AG04449 (cell line): ENCODE measurements at regions not wholly inside any gene's neighbourhood (a gene's known extent, or its start where the extent isn't known, plus 50 kb on each side); places are given as distances from the start of the nearest gene placed in this dataset.
A peak's percentile ranks its signal among the peaks of the same experiment; 100 is the strongest.

ENCODE experiments used
- CTCF ChIA-PET: fragments of 350-600 bp; formaldehyde crosslinking; extraction: SDS; loops from one replicate; lab custom pipeline; 2021; ENCODE audit warnings: antibody characterized with exemption; lab: Yijun Ruan, JAX
- POLR2A ChIA-PET: fragments of 400-600, 350-600 bp; formaldehyde crosslinking; extraction: SDS; loops from one replicate; lab custom pipeline; 2020; ENCODE audit warnings: antibody characterized with exemption, inconsistent platforms; lab: Yijun Ruan, JAX
- DNase-seq: peaks from one replicate; pipeline ENCODE4 v3.0.0-alpha.2; 2010; ENCODE audit warnings: low read depth, low spot score
- H3K4me3 ChIP-seq: 2 replicates; pipeline ENCODE4 v1.5.1; 2011; ENCODE audit warnings: low read depth, mild to moderate bottlenecking, control low read depth, low read length
- CTCF ChIP-seq: IDR thresholded peaks from one replicate; pipeline ENCODE4 v1.5.1; 2011; ENCODE audit warnings: mild to moderate bottlenecking, moderate library complexity, low read length, control low read depth, inconsistent platforms; ENCODE audit not compliant: insufficient read depth; ENCODE audit errors: missing control alignments

- CTCF ChIA-PET, result no interaction called here
- H3K4me3 ChIP-seq, result no peak overlapping the region
- POLR2A ChIA-PET, result no interaction called here
- TF ChIP-seq CTCF, result no peak
- no peak for DNase-seq
Measured at GRCh38 chr18:10346749-10347415, 107.6 kb upstream of the APCDD1 start.

DNA sequence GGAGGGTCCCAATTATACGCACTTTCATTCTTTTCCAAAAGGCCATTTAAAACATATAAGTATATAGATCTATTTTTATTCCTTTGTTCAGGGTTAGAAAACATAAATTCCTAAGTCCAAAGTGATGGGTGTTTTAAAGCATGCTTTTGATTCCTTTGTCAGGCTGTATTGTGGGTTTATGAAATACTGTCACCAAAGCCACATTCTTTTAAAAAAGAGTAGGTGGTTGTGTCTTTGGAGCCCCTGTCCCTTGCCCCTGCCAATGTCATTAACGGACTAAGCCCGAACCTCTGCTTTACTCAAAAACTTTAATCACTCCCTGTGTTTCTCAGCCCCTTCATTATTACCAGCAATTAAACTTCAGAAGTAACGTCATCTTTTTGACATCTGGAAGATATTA, 104.9 kb upstream of the APCDD1 start:
- no peak overlapping the region for H3K4me3 ChIP-seq
- CTCF ChIA-PET, result no interaction called here
- no peak for TF ChIP-seq CTCF
- POLR2A ChIA-PET, result no interaction called here
- no peak for DNase-seq

GRCh38 chr18:10350661-10351060, 103.8 kb upstream of the APCDD1 start:
- no peak overlapping the region for H3K4me3 ChIP-seq
- ChIA-PET CTCF (no interaction called here), POLR2A (no interaction called here)
- no peak for DNase-seq
- no peak for TF ChIP-seq CTCF

DNA sequence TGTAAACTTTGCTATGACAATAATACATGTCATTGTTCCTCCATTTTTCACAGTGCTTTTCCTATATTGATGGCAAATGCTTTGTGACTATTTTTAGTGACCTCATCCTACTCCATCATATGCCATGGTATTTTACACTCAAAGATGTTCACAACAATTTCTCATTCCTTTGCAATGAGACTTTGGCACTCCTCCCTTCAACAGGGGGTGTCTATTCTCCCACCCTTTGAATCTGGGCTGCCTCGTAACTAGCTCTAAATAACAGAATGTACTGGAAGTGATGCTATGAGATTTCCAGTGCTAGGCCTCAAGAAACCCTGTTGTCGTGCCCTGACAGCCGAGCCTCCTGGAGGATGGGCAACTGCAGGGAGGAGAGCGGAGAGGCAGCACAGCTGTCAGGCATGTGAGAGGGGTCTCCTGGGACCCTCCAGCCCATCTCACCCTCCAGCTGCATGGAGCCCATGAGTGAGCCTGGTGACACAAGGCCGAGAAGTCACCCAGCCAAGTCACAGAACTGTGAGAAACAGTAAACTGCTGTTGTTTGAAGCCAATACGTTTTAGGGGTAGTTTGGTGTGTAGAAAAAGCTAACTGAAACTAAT, 103.1 kb upstream of the APCDD1 start:
- ChIA-PET POLR2A (no interaction called here), CTCF (interaction anchor here (1.3 kb wide), 1 partner anchor 210 kb away, joined by 3 read pairs; no protein-coding TSS in a partner anchor)
- H3K4me3 ChIP-seq, result no peak overlapping the region
- DNase-seq, result peak; percentile 21
- no peak for TF ChIP-seq CTCF

GRCh38 chr18:10351858-10352257, 102.6 kb upstream of the APCDD1 start:
- ChIA-PET CTCF (interaction anchor here (1.3 kb wide), 1 partner anchor 210 kb away, joined by 3 read pairs; no protein-coding TSS in a partner anchor), POLR2A (no interaction called here)
- no peak overlapping the region for H3K4me3 ChIP-seq
- no peak for DNase-seq
- no peak for TF ChIP-seq CTCF

- no peak for TF ChIP-seq CTCF
- DNase-seq, result no peak
- CTCF ChIA-PET, result interaction anchor here (1.0 to 1.6 kb wide), 4 partner anchors 211 to 382 kb away, joined by 3 to 4 read pairs (median 3); no protein-coding TSS in a partner anchor
- POLR2A ChIA-PET, result no interaction called here
- H3K4me3 ChIP-seq, result no peak overlapping the region
Measured at GRCh38 chr18:10352671-10353070, 101.8 kb upstream of the APCDD1 start.
